Hepatocyte (in vitro differentiated cells): ENCODE measurements at regions not wholly inside any gene's neighbourhood (a gene's known extent, or its start where the extent isn't known, plus 50 kb on each side); places are given as distances from the start of the nearest gene placed in this dataset.

Experiments
- EZH2 ChIP-seq: fragments of 200-600 bp; sonication (generic); IDR thresholded peaks from 2 replicates; pipeline ENCODE4 v1.6.1; 2016; ENCODE audit warnings: antibody characterized with exemption, mild to moderate bottlenecking, borderline replicate concordance
- EZH2phosphoT487 ChIP-seq: fragments of 200-600 bp; sonication (generic); IDR thresholded peaks from one replicate; pipeline ENCODE4 v1.6.1; 2018; ENCODE audit warnings: antibody characterized with exemption, mild to moderate bottlenecking, low read depth, moderate library complexity; ENCODE audit not compliant: unreplicated experiment, severe bottlenecking
- TF ChIP-seq, protein P1 (sequence below): fragments of 200-600 bp; sonication (generic); IDR thresholded peaks from 2 replicates; pipeline ENCODE4 v1.5.1; 2016; ENCODE audit warnings: antibody characterized with exemption, mild to moderate bottlenecking; ENCODE audit not compliant: poor library complexity

DNA sequence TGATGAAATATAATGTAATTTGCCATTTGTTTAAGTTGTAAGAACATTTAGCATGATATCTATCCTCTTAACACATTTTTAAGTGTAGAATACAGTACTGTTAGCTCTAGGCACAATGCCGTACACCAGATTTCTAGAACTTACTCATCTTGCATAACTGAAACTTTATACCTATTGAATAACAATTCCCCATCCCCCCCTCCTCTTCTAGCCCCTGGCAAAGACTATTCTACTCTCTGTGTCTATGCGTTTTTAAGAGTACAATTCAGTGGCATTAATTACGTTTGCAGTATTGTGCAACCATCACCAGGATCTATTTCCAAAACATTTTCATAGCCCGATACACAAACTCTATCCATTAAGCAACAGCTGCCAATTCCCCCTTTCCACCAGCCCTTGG lies 261.7 kb downstream of the PLOD2 start:
- TF ChIP-seq, protein P1, sequence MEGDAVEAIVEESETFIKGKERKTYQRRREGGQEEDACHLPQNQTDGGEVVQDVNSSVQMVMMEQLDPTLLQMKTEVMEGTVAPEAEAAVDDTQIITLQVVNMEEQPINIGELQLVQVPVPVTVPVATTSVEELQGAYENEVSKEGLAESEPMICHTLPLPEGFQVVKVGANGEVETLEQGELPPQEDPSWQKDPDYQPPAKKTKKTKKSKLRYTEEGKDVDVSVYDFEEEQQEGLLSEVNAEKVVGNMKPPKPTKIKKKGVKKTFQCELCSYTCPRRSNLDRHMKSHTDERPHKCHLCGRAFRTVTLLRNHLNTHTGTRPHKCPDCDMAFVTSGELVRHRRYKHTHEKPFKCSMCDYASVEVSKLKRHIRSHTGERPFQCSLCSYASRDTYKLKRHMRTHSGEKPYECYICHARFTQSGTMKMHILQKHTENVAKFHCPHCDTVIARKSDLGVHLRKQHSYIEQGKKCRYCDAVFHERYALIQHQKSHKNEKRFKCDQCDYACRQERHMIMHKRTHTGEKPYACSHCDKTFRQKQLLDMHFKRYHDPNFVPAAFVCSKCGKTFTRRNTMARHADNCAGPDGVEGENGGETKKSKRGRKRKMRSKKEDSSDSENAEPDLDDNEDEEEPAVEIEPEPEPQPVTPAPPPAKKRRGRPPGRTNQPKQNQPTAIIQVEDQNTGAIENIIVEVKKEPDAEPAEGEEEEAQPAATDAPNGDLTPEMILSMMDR = no peak
- TF ChIP-seq EZH2 (no peak), EZH2phosphoT487 (no peak)
